ENCODE measurements at regions not wholly inside any gene's neighbourhood (a gene's known extent, or its start where the extent isn't known, plus 50 kb on each side); places are given as distances from the start of the nearest gene placed in this dataset.

DNA sequence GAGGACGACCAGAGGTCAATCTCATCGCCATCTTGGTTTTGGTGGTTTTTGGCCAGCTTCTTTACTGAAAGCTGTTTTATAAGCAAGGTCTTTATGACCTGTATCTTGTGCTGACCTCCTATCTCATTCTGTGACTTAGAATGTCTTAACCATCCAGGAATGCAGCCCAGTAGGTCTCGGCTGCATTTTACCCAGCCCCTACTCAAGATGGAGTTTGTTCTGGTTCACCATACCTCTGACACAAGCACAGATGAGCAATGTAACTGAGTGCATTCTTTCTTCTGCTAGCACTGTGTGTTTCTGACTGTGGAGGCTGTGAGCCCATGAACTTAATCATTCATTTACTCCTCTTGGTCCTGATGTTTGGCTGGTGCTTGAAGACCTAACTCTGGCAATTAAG is 794.5 kb upstream of the CELF2 start:
- Histone ChIP-seq H3K4me3 (replicated peaks in 1 of 3; ENCODE audit: insufficient read depth in 1 of 3, low read depth in 1 of 3, low read length in 3 of 3) (no peak overlapping the region), H3K27me3 (ENCODE audit: control insufficient read depth in 2 of 2, insufficient read depth in 2 of 2, low read length in 2 of 2) (no peaks in the 10 kb centered on the region), H3K4me1 (ENCODE audit: control insufficient read depth, extremely low read depth, insufficient read depth, low read length) (no peaks in the 10 kb centered on the region), H3K9me3 (replicated peaks; ENCODE audit: control insufficient read depth, insufficient read depth, low read length) (peaks cover 2% of the 10 kb centered on the region), H2AFZ (ENCODE audit: low read depth, low read length) (no peak overlapping the region), H3K9ac (replicated peaks; ENCODE audit: extremely low read depth, insufficient read depth, low read length) (no peak overlapping the region), H4K20me1 (replicated peaks; ENCODE audit: control insufficient read depth, extremely low read depth, insufficient read depth, low read length) (peaks cover 2% of the 10 kb centered on the region), H3K9me1 (replicated peaks; ENCODE audit: control insufficient read depth, extremely low read depth, insufficient read depth, low read length) (no peaks in the 10 kb centered on the region), H3K36me3 (ENCODE audit: control insufficient read depth in 2 of 2, extremely low read depth in 1 of 2, insufficient read depth in 2 of 2, low read length in 2 of 2) (no peaks in the 10 kb centered on the region), H3K4me2 (ENCODE audit: insufficient read depth, low read length) (no peak overlapping the region), H3K79me2 (ENCODE audit: control insufficient read depth, insufficient read depth, low read length) (no peaks in the 10 kb centered on the region), H3K27ac (ENCODE audit: insufficient read depth, low read depth, low read length) (no peak overlapping the region)
- ChIA-PET POLR2A (no interaction called here), CTCF (no interaction called here)
- TF ChIP-seq POLR2A (IDR thresholded peaks at IDR 0.05; ENCODE audit: low read depth, low read length) (no peak), CTCF (IDR thresholded peaks at IDR 0.05; ENCODE audit: extremely low read depth in 1 of 2, insufficient read depth in 1 of 2, low read depth in 1 of 2, low read length in 2 of 2) (no peak), MAX (IDR thresholded peaks at IDR 0.05; ENCODE audit: insufficient read depth, insufficient read length) (no peak), EZH2 (IDR thresholded peaks at IDR 0.05; ENCODE audit: borderline replicate concordance, low read depth, low read length, severe bottlenecking) (no peak), GATA2 (IDR thresholded peaks at IDR 0.05; ENCODE audit: insufficient read depth, insufficient read length, low read depth, low read length) (no peak), FOS (IDR thresholded peaks at IDR 0.05; ENCODE audit: borderline replicate concordance, insufficient read depth, low read length) (no peak), JUN (IDR thresholded peaks at IDR 0.05; ENCODE audit: borderline replicate concordance, insufficient read depth, insufficient read length, low read depth) (no peak), MYC (IDR thresholded peaks at IDR 0.05; ENCODE audit: low read depth, low read length) (no peak), POLR2AphosphoS5 (IDR thresholded peaks at IDR 0.05; ENCODE audit: insufficient read depth, low read depth, low read length) (no peak)
- DNase-seq (ENCODE audit: low read depth, low spot score), result no peak
- intact Hi-C loops (cut with micrococcal nuclease) (no loop called here), dilution Hi-C loops (cut with MboI; ENCODE audit: extremely low pct_ligation_motif_present, low sequenced_read_pairs) (no loop called here)
- no TSS peak for BruUV-seq (replicated peaks)
- FAIRE-seq, result no peak

Measured in endothelial cell of umbilical vein (primary cell).